Omental fat pad (tissue), 3 donors: ENCODE measurements at regions not wholly inside any gene's neighbourhood (a gene's known extent, or its start where the extent isn't known, plus 50 kb on each side); places are given as distances from the start of the nearest gene placed in this dataset.

Source experiments
- ATAC-seq: fragments of 150-250 bp; one replicate; pipeline ENCODE4 v1.9.1; 2016; ENCODE audit warnings: mild to moderate bottlenecking, moderate library complexity; ENCODE audit not compliant: low FRiP score
- DNase-seq: peaks from one replicate; pipeline ENCODE4 v3.0.0-alpha.2; 2019; ENCODE audit warnings: low spot score
- TF ChIP-seq, protein P1 (sequence below), 3 donors: fragments of 450-650 bp; IDR thresholded peaks; one replicate each; pipeline ENCODE4 v1.5.1; 2016 to 2017; ENCODE audit warnings: antibody characterized with exemption in 3 of 3, mild to moderate bottlenecking in 3 of 3, moderate library complexity in 2 of 3

- ATAC-seq = no peak
- DNase-seq = no peak
- TF ChIP-seq, protein P1, sequence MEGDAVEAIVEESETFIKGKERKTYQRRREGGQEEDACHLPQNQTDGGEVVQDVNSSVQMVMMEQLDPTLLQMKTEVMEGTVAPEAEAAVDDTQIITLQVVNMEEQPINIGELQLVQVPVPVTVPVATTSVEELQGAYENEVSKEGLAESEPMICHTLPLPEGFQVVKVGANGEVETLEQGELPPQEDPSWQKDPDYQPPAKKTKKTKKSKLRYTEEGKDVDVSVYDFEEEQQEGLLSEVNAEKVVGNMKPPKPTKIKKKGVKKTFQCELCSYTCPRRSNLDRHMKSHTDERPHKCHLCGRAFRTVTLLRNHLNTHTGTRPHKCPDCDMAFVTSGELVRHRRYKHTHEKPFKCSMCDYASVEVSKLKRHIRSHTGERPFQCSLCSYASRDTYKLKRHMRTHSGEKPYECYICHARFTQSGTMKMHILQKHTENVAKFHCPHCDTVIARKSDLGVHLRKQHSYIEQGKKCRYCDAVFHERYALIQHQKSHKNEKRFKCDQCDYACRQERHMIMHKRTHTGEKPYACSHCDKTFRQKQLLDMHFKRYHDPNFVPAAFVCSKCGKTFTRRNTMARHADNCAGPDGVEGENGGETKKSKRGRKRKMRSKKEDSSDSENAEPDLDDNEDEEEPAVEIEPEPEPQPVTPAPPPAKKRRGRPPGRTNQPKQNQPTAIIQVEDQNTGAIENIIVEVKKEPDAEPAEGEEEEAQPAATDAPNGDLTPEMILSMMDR (IDR thresholded peaks at IDR 0.05) = no peak
Observed at GRCh38 chrX:138775517-138775916, 64.0 kb upstream of the FGF13 start.

- TF ChIP-seq, protein P1 (IDR thresholded peaks at IDR 0.05) = no peak
- no peak for ATAC-seq
- DNase-seq = no peak
Observed at GRCh38 chrX:138771047-138771446, 59.5 kb upstream of the FGF13 start.

DNA sequence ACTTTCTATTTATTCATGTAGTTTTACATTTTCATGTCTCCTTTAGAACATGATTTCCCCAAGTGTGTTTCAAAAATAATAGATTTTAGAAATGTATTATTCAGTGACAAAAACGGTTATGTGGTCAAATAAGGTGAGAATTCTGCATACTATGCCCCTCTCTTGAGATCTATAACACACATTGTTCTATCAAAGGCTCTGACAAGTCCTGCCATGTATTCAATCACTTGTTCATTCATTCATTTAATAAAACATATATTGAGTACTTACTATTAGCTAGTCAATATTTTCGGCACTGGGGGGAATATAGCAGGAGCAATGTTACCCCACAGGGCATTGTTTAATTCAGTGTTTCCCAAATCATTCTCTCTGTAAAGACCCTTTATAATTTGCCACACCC lies 58.4 kb upstream of the FGF13 start:
- TF ChIP-seq, protein P1 (IDR thresholded peaks at IDR 0.05) = no peak
- no peak for DNase-seq
- ATAC-seq = no peak

- ATAC-seq = peak; percentile 71
- no peak for DNase-seq
- TF ChIP-seq, protein P1 (IDR thresholded peaks at IDR 0.05) = no peak
Observed at GRCh38 chrX:138765051-138765450, 53.5 kb upstream of the FGF13 start.

GRCh38 chrX:138763761-138764160 lies 52.2 kb upstream of the FGF13 start:
- no peak for DNase-seq
- ATAC-seq = no peak
- TF ChIP-seq, protein P1 (IDR thresholded peaks at IDR 0.05) = no peak

DNA sequence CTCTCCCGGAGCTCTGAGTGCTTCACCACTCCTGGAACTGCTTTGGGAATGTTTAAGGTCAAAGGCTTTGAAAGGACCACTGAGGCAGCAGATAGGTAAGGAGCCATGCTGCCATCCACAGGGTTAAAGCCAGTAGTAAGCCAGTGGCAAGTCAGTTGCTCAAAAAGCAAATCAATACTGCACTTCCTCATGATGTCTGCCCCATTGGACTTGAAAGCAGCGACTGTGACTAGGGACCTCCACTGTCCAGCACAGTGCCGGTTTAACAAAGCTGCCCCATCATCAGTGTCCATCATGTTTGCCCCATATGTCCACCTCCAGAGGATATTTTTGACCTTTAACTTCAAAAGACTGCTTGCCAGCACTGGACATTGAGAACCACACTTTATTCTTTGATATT lies 49.9 kb upstream of the FGF13 start:
- ATAC-seq = no peak
- TF ChIP-seq, protein P1 (IDR thresholded peaks at IDR 0.05) = no peak
- DNase-seq = no peak
